HepG2 (cell line): ENCODE measurements at regions not wholly inside any gene's neighbourhood (a gene's known extent, or its start where the extent isn't known, plus 50 kb on each side); places are given as distances from the start of the nearest gene placed in this dataset.

Experiments
- ATAC-seq: fragments of 200-7000 bp; cut with Tn5 transposase; 3 replicates; pipeline ENCODE4 v1.9.1; 2020; ENCODE audit warnings: mild to moderate bottlenecking, moderate library complexity
- BruUV-seq: library from RNA; stranded (reverse); fragments of 400-500 nt; replicated peaks from 2 replicates; lab custom pipeline; 2021; lab: Mats Ljungman, UMichigan
- CTCF ChIA-PET: fragments of 300-600 bp; formaldehyde crosslinking; extraction: SDS; loops from one replicate; lab custom pipeline; 2021; ENCODE audit warnings: low total read pairs, inconsistent platforms, low intra/inter-chr PET ratio; lab: Yijun Ruan, JAX
- POLR2A ChIA-PET: fragments of 350-600 bp; sonication (Branson Sonifier 250); formaldehyde crosslinking; loops from one replicate; lab custom pipeline; 2020; ENCODE audit warnings: antibody characterized with exemption, inconsistent platforms; lab: Yijun Ruan, JAX
- DNase-seq: peaks from one replicate; pipeline ENCODE4 v3.0.0-alpha.2; 2015; ENCODE audit warnings: low spot score
- FAIRE-seq: peaks from 3 replicates; lab custom pipeline; 2011; peaks lifted over from hg19 to GRCh38; lab: Jason Lieb, UNC
- H2AFZ ChIP-seq: one replicate; pipeline ENCODE4 v1.6.1; 2011; ENCODE audit warnings: low read length, inconsistent platforms
- H3K27ac ChIP-seq: fragments of 300-600 bp; 3 replicates; pipeline ENCODE4 v1.8.0; 2011; ENCODE audit warnings: mixed run types, mild to moderate bottlenecking, mixed read lengths, low read length, inconsistent platforms; ENCODE audit not compliant: insufficient read depth; ENCODE audit errors: extremely low read length
- H3K27me3 ChIP-seq, 2 experiments: fragments of 200-600 bp in 1 of 2; 2 replicates in 1 of 2; 3 replicates in 1 of 2; pipeline versions ENCODE4 v1.6.0 to v1.8.0; 2011; ENCODE audit warnings: low read length in 2 of 2, mild to moderate bottlenecking in 2 of 2, moderate library complexity in 2 of 2, inconsistent platforms in 1 of 2; ENCODE audit not compliant: insufficient read depth in 2 of 2, control insufficient read depth in 1 of 2
- H3K36me3 ChIP-seq, 2 experiments: fragments of 200-600 bp in 1 of 2; replicated peaks in 1 of 2; 2 replicates in 1 of 2; 3 replicates in 1 of 2; pipeline versions ENCODE4 v1.5.1 to v1.8.0; 2011; ENCODE audit warnings: low read length in 2 of 2, inconsistent platforms in 1 of 2; ENCODE audit not compliant: insufficient read depth in 2 of 2, control insufficient read depth in 1 of 2
- H3K4me1 ChIP-seq: 2 replicates; pipeline ENCODE4 v1.5.1; 2012; ENCODE audit warnings: low read length, inconsistent platforms; ENCODE audit not compliant: insufficient read depth
- H3K4me2 ChIP-seq: 2 replicates; pipeline ENCODE4 v1.6.0; 2011; ENCODE audit warnings: low read depth, low read length, inconsistent platforms
- H3K4me3 ChIP-seq, 3 experiments: fragments of 200-600 bp in 1 of 3; sonication (generic), shearing (Covaris generic) in 1 of 3; replicated peaks in 1 of 3; 2 replicates each; pipeline ENCODE4 v1.5.1; 2011 to 2016; ENCODE audit warnings: low read length in 3 of 3, inconsistent platforms in 2 of 3, low read depth in 2 of 3, mild to moderate bottlenecking in 2 of 3, control low read depth in 1 of 3, mixed read lengths in 1 of 3; ENCODE audit not compliant: insufficient read depth in 1 of 3
- H3K79me2 ChIP-seq: one replicate; pipeline ENCODE4 v1.6.1; 2011; ENCODE audit warnings: low read length, inconsistent platforms; ENCODE audit not compliant: insufficient read depth
- H3K9ac ChIP-seq: 2 replicates; pipeline ENCODE4 v1.6.0; 2011; ENCODE audit warnings: mild to moderate bottlenecking, low read depth, low read length, inconsistent platforms; ENCODE audit not compliant: insufficient read depth
- H3K9me3 ChIP-seq: 2 replicates; pipeline ENCODE4 v1.5.1; 2012; ENCODE audit warnings: mild to moderate bottlenecking, low read length
- H4K20me1 ChIP-seq: 2 replicates; pipeline ENCODE4 v1.6.0; 2011; ENCODE audit warnings: inconsistent platforms, mild to moderate bottlenecking, low read length, moderate library complexity; ENCODE audit not compliant: insufficient read depth
- ATF6 ChIP-seq: sonication (generic); formaldehyde crosslinking; conservative IDR thresholded peaks from 2 replicates; pipeline ENCODE4 v1.4.0; 2020; ENCODE audit warnings: missing genetic modification reagents
- ELF4 ChIP-seq: sonication (generic); formaldehyde crosslinking; IDR thresholded peaks from 2 replicates; pipeline ENCODE4 v1.5.0; 2020; ENCODE audit warnings: missing genetic modification reagents, mild to moderate bottlenecking, moderate library complexity, borderline replicate concordance
- HNF1A ChIP-seq, 2 experiments: sonication (generic) in 1 of 2; formaldehyde crosslinking in 1 of 2; IDR thresholded peaks; 2 replicates each; pipeline versions ENCODE4 v1.4.0 to v1.6.1; 2016 to 2020; ENCODE audit warnings: borderline replicate concordance in 1 of 2, low read depth in 1 of 2, mild to moderate bottlenecking in 1 of 2, missing genetic modification reagents in 1 of 2
- MED8 ChIP-seq: sonication (generic); formaldehyde crosslinking; IDR thresholded peaks from 2 replicates; pipeline ENCODE4 v1.8.1; 2023; ENCODE audit warnings: mild to moderate bottlenecking, missing genetic modification reagents; ENCODE audit not compliant: insufficient replicate concordance
- RARG ChIP-seq: sonication (generic); formaldehyde crosslinking; IDR thresholded peaks from 2 replicates; pipeline ENCODE4 v1.4.0; 2020; ENCODE audit warnings: low read depth, mild to moderate bottlenecking, missing genetic modification reagents
- ZFP62 ChIP-seq: sonication (generic); formaldehyde crosslinking; IDR thresholded peaks from 2 replicates; pipeline ENCODE4 v1.4.0; 2020; ENCODE audit warnings: missing genetic modification reagents
- WGBS: methylation state at CpG from one replicate; pipeline ENCODE4 v1.1.6; 2017; ENCODE audit warnings: low lambda C conversion rate; 5-methylcytosine and 5-hydroxymethylcytosine counted together
- in situ Hi-C: cut with HindIII; loops from 2 replicates; pipeline ENCODE4 v1.10.0; 2017; ENCODE audit warnings: low pct_unique_long_range_greater_than_20kb; ENCODE audit not compliant: extremely low pct_ligation_motif_present
- intact Hi-C: fragments of 100-400 bp; cut with micrococcal nuclease; formaldehyde crosslinking; loops from one replicate; pipeline ENCODE4 v1.10.0; 2022; ENCODE audit not compliant: unreplicated experiment

- no peak overlapping the region for H3K4me3 ChIP-seq
- no TSS peak for BruUV-seq
- no peak for FAIRE-seq
- H3K36me3 ChIP-seq, result no peaks in the 10 kb centered on the region
- CTCF ChIA-PET, result no interaction called here
- no peaks in the 10 kb centered on the region for H3K4me1 ChIP-seq
- no peak overlapping the region for H2AFZ ChIP-seq
- WGBS, result 3% methylated on average over 1 of the region's 1 CpG
- H3K27me3 ChIP-seq, result no peaks in the 10 kb centered on the region
- no peaks in the 10 kb centered on the region for H3K79me2 ChIP-seq
- no peak overlapping the region for H3K27ac ChIP-seq
- no peak overlapping the region for H3K4me2 ChIP-seq
- H3K9me3 ChIP-seq, result no peaks in the 10 kb centered on the region
- POLR2A ChIA-PET, result no interaction called here
- H3K9ac ChIP-seq, result no peak overlapping the region
- no peaks in the 10 kb centered on the region for H4K20me1 ChIP-seq
- TF ChIP-seq ELF4 (CRISPR knock-in tag) (no peak), MED8 (CRISPR knock-in tag) (no peak), HNF1A (IDR thresholded peaks at IDR 0.05; ENCODE audit: low read depth) (no peak), HNF1A (CRISPR knock-in tag; IDR thresholded peaks at IDR 0.05; ENCODE audit: borderline replicate concordance) (no peak), ZFP62 (no peak), ATF6 (CRISPR knock-in tag) (no peak), RARG (CRISPR knock-in tag) (no peak)
- TF ChIP-seq, all 625 proteins: peak for 0
- ATAC-seq, result no peak
- in situ Hi-C loops, result no loop called here
- no peak for DNase-seq
- intact Hi-C loops, result no loop called here
These were observed 51.7 kb upstream of the RCN1 start for GRCh38 chr11:32039149-32039548.
